AG09319 (cell line): ENCODE measurements at regions not wholly inside any gene's neighbourhood (a gene's known extent, or its start where the extent isn't known, plus 50 kb on each side); places are given as distances from the start of the nearest gene placed in this dataset.

Experiments used
- DNase-seq: peaks from one replicate; pipeline ENCODE4 v3.0.0-alpha.2; 2010; ENCODE audit warnings: low read depth; ENCODE audit errors: extremely low read depth
- TF ChIP-seq, protein P1 (sequence below): IDR thresholded peaks from 2 replicates; pipeline ENCODE4 v1.5.1; 2011; ENCODE audit warnings: low read depth, mild to moderate bottlenecking, inconsistent platforms, low read length, moderate library complexity

DNA sequence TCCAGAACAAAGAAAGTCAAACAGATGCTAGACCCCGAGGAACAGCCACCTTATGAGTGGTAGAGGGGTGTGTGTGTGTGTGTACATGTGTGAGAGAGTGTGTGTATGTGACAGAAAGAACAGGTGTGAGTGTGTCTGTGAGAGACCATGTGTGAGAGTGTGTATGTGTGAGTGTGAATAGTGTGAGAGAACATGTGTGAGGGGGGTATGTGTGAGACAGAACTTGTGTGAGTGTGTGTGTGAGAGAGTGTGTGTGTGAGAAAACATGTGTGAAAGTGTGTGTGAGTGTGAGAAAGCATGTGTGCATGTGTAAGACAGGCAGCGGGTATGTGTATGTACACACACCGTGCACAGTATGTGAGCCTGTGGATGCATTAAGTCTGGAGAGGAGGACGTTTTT lies 214.3 kb downstream of the SP3 start:
- no peak for DNase-seq
- TF ChIP-seq, protein P1, sequence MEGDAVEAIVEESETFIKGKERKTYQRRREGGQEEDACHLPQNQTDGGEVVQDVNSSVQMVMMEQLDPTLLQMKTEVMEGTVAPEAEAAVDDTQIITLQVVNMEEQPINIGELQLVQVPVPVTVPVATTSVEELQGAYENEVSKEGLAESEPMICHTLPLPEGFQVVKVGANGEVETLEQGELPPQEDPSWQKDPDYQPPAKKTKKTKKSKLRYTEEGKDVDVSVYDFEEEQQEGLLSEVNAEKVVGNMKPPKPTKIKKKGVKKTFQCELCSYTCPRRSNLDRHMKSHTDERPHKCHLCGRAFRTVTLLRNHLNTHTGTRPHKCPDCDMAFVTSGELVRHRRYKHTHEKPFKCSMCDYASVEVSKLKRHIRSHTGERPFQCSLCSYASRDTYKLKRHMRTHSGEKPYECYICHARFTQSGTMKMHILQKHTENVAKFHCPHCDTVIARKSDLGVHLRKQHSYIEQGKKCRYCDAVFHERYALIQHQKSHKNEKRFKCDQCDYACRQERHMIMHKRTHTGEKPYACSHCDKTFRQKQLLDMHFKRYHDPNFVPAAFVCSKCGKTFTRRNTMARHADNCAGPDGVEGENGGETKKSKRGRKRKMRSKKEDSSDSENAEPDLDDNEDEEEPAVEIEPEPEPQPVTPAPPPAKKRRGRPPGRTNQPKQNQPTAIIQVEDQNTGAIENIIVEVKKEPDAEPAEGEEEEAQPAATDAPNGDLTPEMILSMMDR: no peak

DNA sequence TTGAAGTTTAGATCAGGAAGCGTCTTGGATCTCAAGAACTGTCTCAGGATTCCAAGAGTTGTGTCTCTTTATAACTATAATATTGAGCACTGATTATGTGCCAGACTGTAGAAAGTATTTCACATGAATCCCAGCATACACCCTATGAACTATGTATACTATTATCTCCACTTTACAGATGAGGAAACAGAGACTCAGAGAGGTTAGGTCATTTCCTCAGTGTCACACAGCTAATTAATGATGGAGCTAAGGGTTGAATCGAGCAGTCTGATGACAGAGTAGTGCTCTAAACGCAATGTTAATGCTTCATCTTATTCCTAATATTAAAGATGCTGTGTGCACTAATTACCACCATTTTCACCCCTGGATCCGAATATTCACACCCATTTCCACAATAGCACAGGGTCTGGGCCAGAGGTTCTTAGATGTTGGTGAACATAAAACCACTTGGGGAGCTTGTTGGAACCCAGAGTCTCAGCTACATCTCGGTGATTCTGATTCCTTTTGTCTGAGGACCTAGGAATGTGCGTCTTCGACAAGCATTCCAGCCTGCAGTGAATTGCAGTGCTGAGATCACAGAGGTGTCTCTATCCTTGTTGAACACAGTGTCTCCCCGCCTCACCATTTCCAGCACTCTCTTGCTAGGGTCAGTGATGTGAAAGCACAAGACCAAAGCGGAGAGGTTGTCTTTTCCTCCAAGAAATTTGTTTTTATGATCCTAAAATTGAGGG lies 213.8 kb downstream of the SP3 start:
- TF ChIP-seq, protein P1: no peak
- DNase-seq: no peak

DNA sequence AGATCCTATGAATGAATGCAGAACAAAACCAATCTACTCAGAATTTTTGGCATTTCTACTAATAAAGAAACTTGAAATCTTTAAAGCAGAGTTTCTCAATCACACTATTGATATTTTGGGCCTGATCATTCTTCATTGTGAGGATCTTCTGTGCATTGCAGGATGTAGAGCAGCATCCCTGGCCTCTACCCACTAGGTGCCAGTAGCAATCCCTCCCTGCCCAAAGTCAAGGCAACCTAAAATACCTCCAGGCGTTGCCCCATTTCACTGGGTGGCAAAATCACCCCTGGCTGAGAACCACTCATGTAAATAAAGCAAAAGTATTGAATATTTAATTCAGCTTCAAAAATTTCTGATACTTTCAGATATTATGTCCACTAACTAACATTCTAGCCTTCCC lies 213.0 kb downstream of the SP3 start:
- no peak for DNase-seq
- TF ChIP-seq, protein P1: peak; percentile 64

DNA sequence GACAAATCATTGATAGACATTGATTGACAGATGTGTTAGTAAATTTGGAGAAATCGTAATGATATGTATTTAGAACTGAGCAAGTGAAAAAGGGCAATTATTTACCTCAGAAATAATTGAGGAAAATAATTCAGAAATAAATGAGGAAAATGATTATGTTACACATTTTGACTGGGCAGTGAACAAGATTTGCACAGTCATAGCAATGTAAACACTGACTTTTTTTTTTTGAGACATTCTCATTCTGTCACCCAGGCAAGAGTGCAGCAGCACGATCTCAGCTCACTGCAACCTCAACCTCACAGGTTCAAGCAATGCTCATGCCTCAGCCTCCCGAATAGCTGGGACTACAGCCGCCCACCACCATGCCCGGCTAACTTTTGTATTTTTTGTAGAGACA lies 211.7 kb downstream of the SP3 start:
- TF ChIP-seq, protein P1: no peak

DNA sequence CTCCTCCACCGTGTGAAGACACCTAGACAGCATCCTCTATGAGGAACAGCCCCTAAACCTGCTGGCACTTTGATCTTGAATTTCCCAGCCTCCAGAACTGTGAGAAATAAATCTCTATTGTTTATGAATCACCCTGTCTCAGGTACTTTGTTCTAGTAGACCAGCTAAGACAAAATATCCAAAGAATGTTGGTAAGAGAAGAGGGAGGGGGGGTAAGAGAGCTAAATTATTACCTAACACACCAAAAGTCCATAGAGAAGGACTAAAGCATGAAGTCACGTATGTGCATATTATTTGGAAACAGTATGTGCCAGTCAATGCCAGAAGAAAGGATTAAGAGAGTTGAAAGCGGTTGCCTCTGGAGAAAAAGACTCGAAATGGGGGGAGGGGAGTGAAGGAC lies 211.0 kb downstream of the SP3 start:
- TF ChIP-seq, protein P1: no peak
- no peak for DNase-seq

More for the DNA sequence above, 211.7 kb downstream of the SP3 start:
- no peak for DNase-seq

DNA sequence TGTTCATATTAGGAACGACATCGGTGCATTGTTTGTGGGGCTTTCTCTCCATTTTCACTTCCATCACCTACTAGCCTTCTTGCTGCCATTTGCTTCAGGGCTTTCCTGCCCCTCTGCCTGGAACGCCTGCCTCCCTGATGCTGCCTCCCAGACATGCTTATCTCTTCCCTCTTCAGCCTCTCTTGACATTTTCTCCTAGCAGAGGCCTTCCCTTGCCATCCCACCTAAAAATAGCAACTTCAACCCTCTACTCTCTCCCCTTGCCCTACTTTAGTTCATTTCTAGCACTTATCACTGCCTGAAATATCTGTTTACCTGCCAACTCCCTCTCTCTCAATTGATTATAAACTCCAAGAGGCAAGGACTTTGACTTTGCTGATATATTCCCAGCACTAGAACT lies 210.3 kb downstream of the SP3 start:
- DNase-seq: no peak
- TF ChIP-seq, protein P1: no peak

DNA sequence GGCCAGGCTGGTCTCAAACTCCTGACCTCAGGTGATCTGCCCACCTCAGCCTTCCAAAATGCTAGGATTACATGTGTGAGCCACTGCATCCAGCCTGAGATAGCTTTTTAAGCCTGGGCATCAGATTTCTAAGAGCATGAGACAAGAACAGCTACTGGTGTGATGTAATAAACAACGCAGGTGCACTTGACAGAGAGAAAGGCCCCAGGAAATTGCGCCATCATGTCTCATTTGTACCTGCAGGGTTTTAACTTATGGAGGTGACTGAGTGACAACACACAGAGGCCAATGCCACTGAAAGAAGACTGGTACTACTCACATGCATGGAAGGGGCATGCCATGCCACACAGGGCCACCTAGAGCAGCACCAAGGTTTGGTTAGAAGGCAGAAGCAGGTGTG lies 209.4 kb downstream of the SP3 start:
- TF ChIP-seq, protein P1: no peak
- DNase-seq: no peak
